Esophagus muscularis mucosa (tissue), 4 donors: ENCODE measurements at regions not wholly inside any gene's neighbourhood (a gene's known extent, or its start where the extent isn't known, plus 50 kb on each side); places are given as distances from the start of the nearest gene placed in this dataset.
"Not testable (repeated sequence)": the region's sequence is repeated elsewhere in the genome, so short reads cannot be mapped to it uniquely, and the experiment has no call there.

Experiments used
- DNase-seq: peaks from one replicate; pipeline ENCODE4 v3.0.0-alpha.2; 2017; ENCODE audit errors: extremely low spot score
- H3K27ac ChIP-seq, 4 donors: fragments of 200-600 bp; sonication (generic); replicated peaks in 1 of 4; 1 replicate in 3 of 4; 2 replicates in 1 of 4; pipeline ENCODE4 v1.5.1; 2016 to 2019; ENCODE audit warnings: mild to moderate bottlenecking in 1 of 4
- H3K27me3 ChIP-seq, 4 donors: fragments of 200-600 bp; sonication (generic); one replicate each; pipeline versions ENCODE4 v1.5.1 to v1.6.0; 2016 to 2019
- H3K36me3 ChIP-seq, 4 donors: fragments of 200-600 bp; sonication (generic); one replicate each; pipeline ENCODE4 v1.5.1; 2016 to 2019
- H3K4me1 ChIP-seq, 4 donors: fragments of 200-600 bp; sonication (generic); one replicate each; pipeline ENCODE4 v1.5.1; 2016 to 2019
- H3K4me3 ChIP-seq, 4 donors: fragments of 200-600 bp; sonication (generic); 1 replicate in 2 of 4; 2 replicates in 2 of 4; pipeline ENCODE4 v1.5.1; 2016 to 2019; ENCODE audit warnings: mild to moderate bottlenecking in 4 of 4, moderate library complexity in 1 of 4
- H3K9me3 ChIP-seq, 4 donors: fragments of 200-600 bp; sonication (generic); 1 replicate in 3 of 4; 2 replicates in 1 of 4; pipeline ENCODE4 v1.5.1; 2016 to 2019
- EP300 ChIP-seq: sonication (generic); formaldehyde crosslinking; IDR thresholded peaks from one replicate; pipeline ENCODE4 v1.6.1; 2017; ENCODE audit warnings: antibody characterized with exemption
- POLR2A ChIP-seq: fragments of 450-650 bp; IDR thresholded peaks from one replicate; pipeline ENCODE4 v1.6.1; 2017; ENCODE audit warnings: antibody characterized with exemption, moderate library complexity, mild to moderate bottlenecking, low read depth
- POLR2AphosphoS5 ChIP-seq, 2 donors: sonication (generic); formaldehyde crosslinking; IDR thresholded peaks; one replicate each; pipeline ENCODE4 v1.6.1; 2017; ENCODE audit warnings: antibody characterized with exemption in 2 of 2
- WGBS: methylation state at CpG from one replicate; pipeline ENCODE4 v1.1.5; 2018; 5-methylcytosine and 5-hydroxymethylcytosine counted together
- intact Hi-C: fragments of 100-400 bp; cut with DNase I; formaldehyde crosslinking; loops from one replicate; pipeline ENCODE4 v1.15.1; 2023
- TF ChIP-seq, protein P1 (sequence below), 3 experiments: fragments of 200-600 bp in 2 of 3; fragments of 450-650 bp in 1 of 3; sonication (generic) in 2 of 3; IDR thresholded peaks; one replicate each; pipeline ENCODE4 v1.5.1; 2017 to 2019; ENCODE audit warnings: antibody characterized with exemption in 3 of 3, mild to moderate bottlenecking in 2 of 3, moderate library complexity in 1 of 3

DNA sequence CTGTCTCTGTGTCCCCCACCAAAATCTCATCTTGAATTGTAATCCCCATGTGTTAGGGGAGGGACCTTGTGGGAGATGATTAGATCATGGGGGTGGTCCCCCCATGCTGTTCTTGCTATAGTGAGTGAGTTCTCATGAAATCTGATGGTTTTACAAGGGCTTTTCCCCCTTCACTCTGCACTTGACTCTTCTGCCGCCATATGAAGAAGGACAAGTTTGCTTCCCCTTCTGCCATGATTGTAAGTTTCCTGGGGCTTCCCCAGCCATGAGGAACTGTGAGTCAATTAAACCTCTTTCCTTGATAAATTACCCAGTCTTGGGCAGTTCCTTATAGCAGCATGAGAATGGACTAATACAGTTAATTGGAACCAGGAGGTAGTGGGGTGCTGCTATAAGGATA lies 137.1 kb upstream of the RAB4A start:
- H3K36me3 ChIP-seq: no peaks in the 10 kb centered on the region
- no peaks in the 10 kb centered on the region for H3K27me3 ChIP-seq
- H3K9me3 ChIP-seq: no peaks in the 10 kb centered on the region
- no peak for DNase-seq
- intact Hi-C loops: no loop called here
- H3K4me3 ChIP-seq: no peak overlapping the region
- 81% methylated on average over 1 of the region's 1 CpG for WGBS
- TF ChIP-seq POLR2AphosphoS5 (IDR thresholded peaks at IDR 0.05) (no peak), EP300 (no peak)
- TF ChIP-seq, protein P1, sequence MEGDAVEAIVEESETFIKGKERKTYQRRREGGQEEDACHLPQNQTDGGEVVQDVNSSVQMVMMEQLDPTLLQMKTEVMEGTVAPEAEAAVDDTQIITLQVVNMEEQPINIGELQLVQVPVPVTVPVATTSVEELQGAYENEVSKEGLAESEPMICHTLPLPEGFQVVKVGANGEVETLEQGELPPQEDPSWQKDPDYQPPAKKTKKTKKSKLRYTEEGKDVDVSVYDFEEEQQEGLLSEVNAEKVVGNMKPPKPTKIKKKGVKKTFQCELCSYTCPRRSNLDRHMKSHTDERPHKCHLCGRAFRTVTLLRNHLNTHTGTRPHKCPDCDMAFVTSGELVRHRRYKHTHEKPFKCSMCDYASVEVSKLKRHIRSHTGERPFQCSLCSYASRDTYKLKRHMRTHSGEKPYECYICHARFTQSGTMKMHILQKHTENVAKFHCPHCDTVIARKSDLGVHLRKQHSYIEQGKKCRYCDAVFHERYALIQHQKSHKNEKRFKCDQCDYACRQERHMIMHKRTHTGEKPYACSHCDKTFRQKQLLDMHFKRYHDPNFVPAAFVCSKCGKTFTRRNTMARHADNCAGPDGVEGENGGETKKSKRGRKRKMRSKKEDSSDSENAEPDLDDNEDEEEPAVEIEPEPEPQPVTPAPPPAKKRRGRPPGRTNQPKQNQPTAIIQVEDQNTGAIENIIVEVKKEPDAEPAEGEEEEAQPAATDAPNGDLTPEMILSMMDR (IDR thresholded peaks at IDR 0.05): no peak
- peaks cover 0 to 8% (median 2%) of the 10 kb centered on the region in 4 donors for H3K4me1 ChIP-seq
- no peak overlapping the region for H3K27ac ChIP-seq

DNA sequence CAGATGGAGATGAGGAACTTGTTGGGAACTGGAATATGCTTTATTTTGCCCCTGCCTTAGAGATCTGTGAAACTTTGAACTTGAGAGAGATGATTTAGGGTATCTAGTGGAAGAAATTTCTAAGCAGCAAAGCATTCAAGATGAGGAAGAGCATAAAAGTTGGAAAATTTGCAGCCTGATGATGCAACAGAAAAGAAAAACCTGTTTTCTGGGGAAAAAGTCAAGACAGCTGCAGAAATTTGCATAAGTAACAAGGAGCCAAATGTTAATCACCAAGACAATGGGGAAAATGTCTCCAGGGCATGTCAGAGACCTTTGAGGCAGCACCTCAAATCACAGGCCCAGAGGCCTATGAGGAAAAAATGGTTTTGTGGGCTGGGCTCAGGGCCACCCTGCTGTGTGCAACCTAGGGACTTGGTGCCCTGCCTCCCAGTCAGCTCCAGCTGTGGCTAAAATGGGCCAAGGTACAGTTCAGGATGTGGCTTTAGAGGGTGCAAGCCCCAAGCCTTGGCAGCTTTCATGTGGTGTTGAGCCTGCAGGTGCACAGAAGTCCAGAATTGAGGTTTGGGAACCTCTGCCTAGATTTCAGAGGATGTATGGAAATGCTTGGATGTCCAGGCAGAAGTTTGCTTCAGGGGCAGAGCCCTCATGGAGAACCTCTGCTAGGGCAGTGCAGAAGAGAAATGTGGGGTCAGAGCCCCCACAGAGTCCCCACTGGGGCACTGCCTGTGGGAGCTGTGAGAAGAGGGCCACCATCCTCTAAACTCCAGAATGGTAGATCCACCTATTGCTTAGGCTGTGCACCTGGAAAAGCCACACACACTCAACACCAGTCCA lies 136.3 kb upstream of the RAB4A start:
- H3K4me3 ChIP-seq, H3K4me1 ChIP-seq, DNase-seq, H3K27ac ChIP-seq, H3K27me3 ChIP-seq, intact Hi-C loops, H3K36me3 ChIP-seq, H3K9me3 ChIP-seq: not testable (repeated sequence)

DNA sequence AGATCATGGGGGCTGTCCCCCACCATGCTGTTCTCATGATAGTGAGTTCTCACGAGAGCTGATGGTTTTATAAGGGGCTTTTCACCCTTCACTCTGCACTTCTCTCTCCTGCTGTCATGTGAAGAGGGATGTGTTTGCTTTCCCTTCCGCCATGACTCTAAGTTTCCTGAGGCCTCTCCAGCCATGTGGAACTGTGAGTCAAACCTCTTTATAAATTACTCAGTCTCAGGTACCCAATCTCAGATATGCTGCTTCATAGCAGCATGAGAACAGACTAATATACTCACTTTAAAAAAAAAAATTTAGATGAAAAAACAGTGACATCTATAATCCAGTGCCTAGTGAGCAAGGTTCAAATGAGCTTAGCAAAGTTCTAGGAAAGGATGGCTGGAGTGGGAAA lies 135.1 kb upstream of the RAB4A start:
- no peaks in the 10 kb centered on the region for H3K9me3 ChIP-seq

DNA sequence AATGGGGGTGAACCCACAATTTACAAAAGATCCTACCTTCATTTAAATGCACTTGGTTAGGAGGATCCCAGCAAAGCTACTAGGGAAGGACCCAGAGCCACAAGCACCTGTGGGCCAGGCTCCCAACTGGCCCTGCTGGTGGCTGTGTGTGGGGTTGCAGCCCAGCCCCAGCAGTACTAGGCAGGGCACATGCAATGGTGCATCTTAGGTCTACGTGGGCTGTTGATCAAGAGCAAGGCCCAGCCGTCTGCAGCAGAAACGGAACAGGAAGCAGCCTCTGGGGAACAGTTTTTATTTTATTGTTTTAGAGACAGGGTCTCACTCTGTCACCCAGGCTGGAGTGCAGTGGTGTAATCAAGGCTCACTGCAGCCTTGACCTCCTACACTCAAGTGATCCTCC lies 134.1 kb upstream of the RAB4A start:
- Histone ChIP-seq H3K36me3 (no peaks in the 10 kb centered on the region), H3K9me3 (no peaks in the 10 kb centered on the region), H3K27me3 (no peaks in the 10 kb centered on the region), H3K4me1 (no peaks in the 10 kb centered on the region), H3K4me3 (no peak overlapping the region), H3K27ac (no peak overlapping the region)
- 75% methylated on average over 3 of the region's 3 CpGs for WGBS
- DNase-seq: no peak
- TF ChIP-seq POLR2AphosphoS5 (IDR thresholded peaks at IDR 0.05) (no peak), POLR2A (no peak), EP300 (no peak)
- TF ChIP-seq, protein P1 (IDR thresholded peaks at IDR 0.05): no peak
- intact Hi-C loops: no loop called here

More for the DNA sequence above, 135.1 kb upstream of the RAB4A start:
- TF ChIP-seq POLR2AphosphoS5 (IDR thresholded peaks at IDR 0.05) (no peak), EP300 (no peak)
- TF ChIP-seq, protein P1 (IDR thresholded peaks at IDR 0.05): no peak
- intact Hi-C loops: no loop called here
- WGBS: 73% methylated on average over 2 of the region's 2 CpGs
- no peak for DNase-seq
- peaks cover 0 to 4% (median 0%) of the 10 kb centered on the region in 4 donors for H3K4me1 ChIP-seq
- H3K4me3 ChIP-seq: no peak overlapping the region
- H3K27ac ChIP-seq: no peak overlapping the region
- no peaks in the 10 kb centered on the region for H3K36me3 ChIP-seq
- H3K27me3 ChIP-seq: no peaks in the 10 kb centered on the region

DNA sequence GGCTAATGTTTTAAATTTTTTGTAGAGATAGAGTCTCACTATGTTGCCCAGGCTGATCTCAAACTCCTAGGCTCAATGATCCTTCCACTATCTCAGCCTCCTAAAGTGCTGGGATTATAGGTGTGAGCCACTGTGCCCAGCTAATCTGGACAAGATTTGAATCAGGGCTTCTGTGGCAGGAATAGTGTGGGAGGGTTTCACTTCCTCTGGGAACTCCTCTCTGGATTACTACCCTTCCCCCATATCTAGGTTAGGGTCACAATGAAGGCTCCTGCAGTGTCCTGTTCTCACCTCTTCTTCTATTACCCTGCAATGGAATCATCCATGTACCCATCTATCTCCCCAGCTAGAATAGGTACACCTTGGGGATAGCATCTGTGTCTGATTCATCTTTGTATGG lies 133.6 kb upstream of the RAB4A start:
- Histone ChIP-seq H3K4me1 (no peaks in the 10 kb centered on the region), H3K4me3 (no peak overlapping the region), H3K27me3 (no peaks in the 10 kb centered on the region), H3K27ac (no peak overlapping the region), H3K36me3 (no peaks in the 10 kb centered on the region), H3K9me3 (no peaks in the 10 kb centered on the region)
- DNase-seq: no peak
- TF ChIP-seq, protein P1 (IDR thresholded peaks at IDR 0.05): no peak
- no peak for TF ChIP-seq POLR2A
- no peak for TF ChIP-seq EP300
- TF ChIP-seq POLR2AphosphoS5 (IDR thresholded peaks at IDR 0.05): no peak
- intact Hi-C loops: no loop called here
